MM.1S (cell line): ENCODE measurements at regions not wholly inside any gene's neighbourhood (a gene's known extent, or its start where the extent isn't known, plus 50 kb on each side); places are given as distances from the start of the nearest gene placed in this dataset.

Experiments used
- CTCF ChIP-seq: fragments of 300-600 bp; sonication (generic); IDR thresholded peaks from 2 replicates; pipeline ENCODE4 v1.5.1; 2016; ENCODE audit warnings: antibody characterized with exemption, low read length, mixed read lengths
- EZH2 ChIP-seq: fragments of 300-600 bp; sonication (generic); optimal IDR thresholded peaks from 2 replicates; pipeline ENCODE3; 2017; ENCODE audit warnings: low read depth, mild to moderate bottlenecking, antibody characterized with exemption, low read length, mixed read lengths
- EZH2phosphoT487 ChIP-seq: fragments of 300-600 bp; sonication (generic); IDR thresholded peaks from 2 replicates; pipeline ENCODE4 v1.6.1; 2018; ENCODE audit warnings: antibody characterized with exemption, low read length

- TF ChIP-seq CTCF (no peak), EZH2phosphoT487 (no peak), EZH2 (no peak)
These were observed 495.2 kb downstream of the GLRX3 start for GRCh38 chr10:130631142-130632096.
